RWPE2 (cell line): ENCODE measurements at regions not wholly inside any gene's neighbourhood (a gene's known extent, or its start where the extent isn't known, plus 50 kb on each side); places are given as distances from the start of the nearest gene placed in this dataset.

Source experiments
- ATAC-seq: fragments of 200-7000 bp; cut with Tn5 transposase; 3 replicates; pipeline ENCODE4 v1.9.1; 2021; ENCODE audit warnings: low read depth
- DNase-seq: peaks from one replicate; pipeline ENCODE4 v3.0.0-alpha.2; 2020; ENCODE audit warnings: low spot score
- H3K27ac ChIP-seq: fragments of 450-650 bp; 2 replicates; pipeline ENCODE4 v1.5.1; 2017; ENCODE audit warnings: mild to moderate bottlenecking; ENCODE audit not compliant: poor library complexity, severe bottlenecking
- H3K27me3 ChIP-seq: fragments of 250-450 bp; sonication (Bioruptor Pico); 2 replicates; pipeline ENCODE4 v1.5.1; 2021; ENCODE audit warnings: mild to moderate bottlenecking, moderate library complexity; ENCODE audit not compliant: insufficient read depth, poor library complexity, severe bottlenecking
- H3K36me3 ChIP-seq: fragments of 250-450 bp; sonication (Bioruptor Pico); 2 replicates; pipeline ENCODE4 v1.5.1; 2020; ENCODE audit warnings: low read depth, mild to moderate bottlenecking, moderate library complexity
- H3K4me1 ChIP-seq: fragments of 250-450 bp; sonication (Bioruptor Pico); 2 replicates; pipeline ENCODE4 v1.5.1; 2021; ENCODE audit warnings: mild to moderate bottlenecking, moderate library complexity; ENCODE audit not compliant: insufficient read depth, poor library complexity, severe bottlenecking
- H3K4me3 ChIP-seq: fragments of 250-450 bp; sonication (Bioruptor Pico); 2 replicates; pipeline ENCODE4 v1.5.1; 2021; ENCODE audit warnings: mild to moderate bottlenecking, moderate library complexity; ENCODE audit not compliant: severe bottlenecking
- H3K9me3 ChIP-seq: fragments of 250-450 bp; sonication (Bioruptor Pico); 2 replicates; pipeline ENCODE4 v1.5.1; 2021; ENCODE audit warnings: mild to moderate bottlenecking, moderate library complexity; ENCODE audit not compliant: severe bottlenecking
- CTCF ChIP-seq: fragments of 450-650 bp; IDR thresholded peaks from one replicate; pipeline ENCODE4 v1.5.1; 2017; ENCODE audit warnings: mild to moderate bottlenecking, moderate library complexity; ENCODE audit not compliant: poor library complexity, severe bottlenecking

- Histone ChIP-seq H3K36me3 (no peaks in the 10 kb centered on the region), H3K27ac (no peak overlapping the region), H3K4me1 (no peaks in the 10 kb centered on the region), H3K27me3 (no peaks in the 10 kb centered on the region), H3K4me3 (no peak overlapping the region), H3K9me3 (no peaks in the 10 kb centered on the region)
- TF ChIP-seq CTCF: no peak
- DNase-seq (no peak), ATAC-seq (no peak)
Observed at GRCh38 chr3:118213892-118214291, 820.8 kb downstream of the IGSF11 start.

- Histone ChIP-seq H3K9me3 (no peaks in the 10 kb centered on the region), H3K4me1 (no peaks in the 10 kb centered on the region), H3K4me3 (no peak overlapping the region), H3K27ac (no peak overlapping the region), H3K36me3 (no peaks in the 10 kb centered on the region), H3K27me3 (no peaks in the 10 kb centered on the region)
- no peak for DNase-seq
- no peak for TF ChIP-seq CTCF
- no peak for ATAC-seq
Observed at GRCh38 chr3:118226206-118226605, 808.4 kb downstream of the IGSF11 start.

- no peaks in the 10 kb centered on the region for H3K9me3 ChIP-seq
- ATAC-seq (no peak), DNase-seq (no peak)
- no peak for TF ChIP-seq CTCF
- no peaks in the 10 kb centered on the region for H3K4me1 ChIP-seq
- no peak overlapping the region for H3K27ac ChIP-seq
- no peaks in the 10 kb centered on the region for H3K36me3 ChIP-seq
- H3K4me3 ChIP-seq: no peak overlapping the region
- no peaks in the 10 kb centered on the region for H3K27me3 ChIP-seq
Observed at GRCh38 chr3:118227191-118227590, 807.5 kb downstream of the IGSF11 start.

- no peak for DNase-seq
- H3K4me1 ChIP-seq: no peaks in the 10 kb centered on the region
- no peak overlapping the region for H3K27ac ChIP-seq
- no peak for ATAC-seq
- H3K27me3 ChIP-seq: no peaks in the 10 kb centered on the region
- TF ChIP-seq CTCF: no peak
- H3K36me3 ChIP-seq: no peaks in the 10 kb centered on the region
- H3K4me3 ChIP-seq: no peak overlapping the region
- H3K9me3 ChIP-seq: no peaks in the 10 kb centered on the region
Observed at GRCh38 chr3:118228151-118228550, 806.5 kb downstream of the IGSF11 start.

GRCh38 chr3:118229196-118229595 lies 805.5 kb downstream of the IGSF11 start:
- Histone ChIP-seq H3K27ac (no peak overlapping the region), H3K4me1 (no peaks in the 10 kb centered on the region), H3K36me3 (no peaks in the 10 kb centered on the region), H3K27me3 (no peaks in the 10 kb centered on the region), H3K4me3 (no peak overlapping the region), H3K9me3 (no peaks in the 10 kb centered on the region)
- TF ChIP-seq CTCF: no peak
- no peak for DNase-seq
- ATAC-seq: no peak
